DMS153 (cell line): ENCODE measurements at regions not wholly inside any gene's neighbourhood (a gene's known extent, or its start where the extent isn't known, plus 50 kb on each side); places are given as distances from the start of the nearest gene placed in this dataset.

Source experiments
- DNase-seq: peaks from one replicate; lab custom pipeline; 2025; lab: John Stamatoyannopoulos, UW

DNA sequence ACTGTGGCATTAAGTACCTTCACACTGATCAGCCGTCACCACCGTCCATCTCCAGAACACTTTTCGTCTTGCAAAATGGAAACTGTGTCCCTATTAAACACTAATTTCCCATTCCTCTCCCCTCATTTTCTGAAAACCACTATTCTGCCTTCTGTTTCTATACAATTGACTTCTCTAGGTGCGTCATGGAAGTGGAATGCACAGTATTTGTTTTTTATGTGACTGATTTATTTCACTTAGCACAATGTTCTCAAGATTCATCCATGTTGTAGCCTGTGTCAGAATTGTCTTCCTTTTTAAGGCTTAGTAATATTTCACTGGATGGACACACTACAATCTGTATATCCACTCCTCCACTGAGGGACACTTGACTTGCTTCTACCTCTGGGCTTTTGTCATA is 53.8 kb upstream of the PDE10A start:
- DNase-seq = no peak

GRCh38 chr6:165715428-165715827 is 52.4 kb upstream of the PDE10A start:
- DNase-seq = no peak

- no peak for DNase-seq
Measured at GRCh38 chr6:165714907-165715306, 51.9 kb upstream of the PDE10A start.

GRCh38 chr6:165713845-165714466 is 50.9 kb upstream of the PDE10A start:
- DNase-seq = no peak
